Jurkat, Clone E6-1 (cell line): ENCODE measurements at regions not wholly inside any gene's neighbourhood (a gene's known extent, or its start where the extent isn't known, plus 50 kb on each side); places are given as distances from the start of the nearest gene placed in this dataset.

Experiments
- DNase-seq: peaks from one replicate; pipeline ENCODE4 v3.0.0-alpha.2; 2011; ENCODE audit warnings: low read depth, low spot score
- H3K4me3 ChIP-seq: 2 replicates; pipeline ENCODE4 v1.5.1; 2011; ENCODE audit warnings: mild to moderate bottlenecking, low read length, control low read depth, moderate library complexity

DNA sequence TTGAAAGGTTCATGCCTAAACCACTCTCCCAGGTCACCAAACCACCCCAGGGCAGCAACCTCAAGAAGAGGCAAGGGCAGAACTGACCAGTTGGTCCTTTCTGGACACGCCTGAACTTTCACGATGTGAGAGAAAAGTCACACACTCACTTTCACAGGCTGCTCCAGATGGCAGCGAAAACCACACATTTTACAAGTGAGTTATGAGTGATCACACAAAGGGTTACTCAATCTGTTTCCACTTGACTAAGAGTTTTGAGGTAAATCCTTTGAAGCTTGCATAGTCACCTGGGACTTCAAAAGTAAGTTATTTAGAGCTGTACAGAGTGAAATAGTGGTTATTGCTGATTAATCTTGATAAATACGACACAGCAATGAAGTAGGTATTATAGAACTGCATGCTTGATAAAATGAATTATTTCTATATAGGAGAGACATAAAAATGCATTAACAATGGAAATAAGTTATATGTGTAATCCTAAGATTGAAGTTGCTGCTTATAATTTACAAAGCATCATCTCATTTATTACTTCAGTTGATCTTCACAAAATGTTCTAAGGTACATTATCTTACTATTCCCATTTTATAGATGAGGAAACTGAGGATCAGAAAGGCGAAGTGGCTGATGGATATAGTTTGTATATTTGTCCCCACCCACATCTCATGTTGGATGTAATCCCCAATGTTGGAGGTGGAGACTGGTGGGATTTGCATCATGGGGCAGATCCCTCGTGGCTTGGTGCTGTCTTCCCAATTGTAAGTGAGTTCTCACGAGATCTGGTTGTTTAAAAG is 103.0 kb upstream of the KLF3 start:
- peak; percentile 59 for DNase-seq
- H3K4me3 ChIP-seq: no peak overlapping the region

DNA sequence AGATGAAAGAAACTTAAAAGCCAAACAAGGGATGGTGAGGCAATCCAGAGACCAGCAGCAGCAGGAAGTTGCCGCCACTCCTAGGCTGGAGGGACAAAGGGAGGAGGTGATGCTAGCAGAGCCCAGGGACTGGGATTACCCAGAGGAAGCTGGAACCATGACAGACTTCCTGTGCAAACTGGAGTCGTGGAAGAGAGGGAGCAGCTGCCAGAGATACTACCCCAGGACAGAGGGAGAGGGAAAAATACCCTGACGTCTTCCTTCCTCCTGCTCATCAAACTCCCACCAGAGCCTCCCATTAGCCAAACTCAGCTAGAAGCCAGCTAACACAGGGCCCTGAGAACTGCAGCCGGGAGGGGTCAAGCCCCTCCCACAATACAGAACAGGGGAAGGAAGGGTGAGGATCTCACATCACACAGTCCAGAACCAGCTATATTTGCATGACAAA is 101.2 kb upstream of the KLF3 start:
- no peak for DNase-seq
- no peak overlapping the region for H3K4me3 ChIP-seq

DNA sequence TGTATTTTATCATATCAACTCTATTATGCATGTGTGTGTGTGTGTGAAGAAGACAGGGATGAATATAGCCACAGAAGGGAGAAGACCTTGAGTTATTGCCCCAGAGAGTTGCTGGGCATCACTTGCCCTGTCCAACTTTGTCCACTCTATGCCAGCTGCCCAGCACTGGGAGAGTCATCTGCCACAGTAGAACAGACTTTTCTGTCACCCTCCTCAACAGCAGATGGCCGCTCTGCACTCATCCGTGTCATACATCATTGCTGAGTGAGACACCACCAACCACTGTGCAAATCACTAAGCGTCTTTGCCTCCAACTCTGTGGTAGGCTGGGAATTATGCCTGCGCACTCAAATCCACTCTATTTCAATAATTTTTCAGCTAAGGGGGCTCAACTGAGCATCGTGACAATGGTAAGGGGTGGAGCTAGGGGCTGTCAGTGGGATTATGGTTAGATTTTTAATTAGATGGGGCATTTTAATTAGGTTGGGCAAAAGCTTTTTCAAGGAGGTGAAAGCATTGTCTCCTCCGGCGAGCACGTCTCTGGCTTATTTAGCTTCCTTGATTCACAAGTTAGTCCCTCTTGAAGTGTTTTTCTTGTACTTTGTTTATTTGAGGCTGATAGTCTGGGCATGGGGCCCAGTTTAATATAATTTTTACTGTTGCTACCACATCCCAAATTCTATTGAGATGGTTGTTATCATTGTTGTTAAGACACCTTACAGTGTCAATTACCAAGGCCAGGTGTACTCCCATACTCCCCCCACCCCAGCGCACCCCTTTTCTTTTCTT is 100.1 kb upstream of the KLF3 start:
- no peak for DNase-seq
- H3K4me3 ChIP-seq: no peak overlapping the region

DNA sequence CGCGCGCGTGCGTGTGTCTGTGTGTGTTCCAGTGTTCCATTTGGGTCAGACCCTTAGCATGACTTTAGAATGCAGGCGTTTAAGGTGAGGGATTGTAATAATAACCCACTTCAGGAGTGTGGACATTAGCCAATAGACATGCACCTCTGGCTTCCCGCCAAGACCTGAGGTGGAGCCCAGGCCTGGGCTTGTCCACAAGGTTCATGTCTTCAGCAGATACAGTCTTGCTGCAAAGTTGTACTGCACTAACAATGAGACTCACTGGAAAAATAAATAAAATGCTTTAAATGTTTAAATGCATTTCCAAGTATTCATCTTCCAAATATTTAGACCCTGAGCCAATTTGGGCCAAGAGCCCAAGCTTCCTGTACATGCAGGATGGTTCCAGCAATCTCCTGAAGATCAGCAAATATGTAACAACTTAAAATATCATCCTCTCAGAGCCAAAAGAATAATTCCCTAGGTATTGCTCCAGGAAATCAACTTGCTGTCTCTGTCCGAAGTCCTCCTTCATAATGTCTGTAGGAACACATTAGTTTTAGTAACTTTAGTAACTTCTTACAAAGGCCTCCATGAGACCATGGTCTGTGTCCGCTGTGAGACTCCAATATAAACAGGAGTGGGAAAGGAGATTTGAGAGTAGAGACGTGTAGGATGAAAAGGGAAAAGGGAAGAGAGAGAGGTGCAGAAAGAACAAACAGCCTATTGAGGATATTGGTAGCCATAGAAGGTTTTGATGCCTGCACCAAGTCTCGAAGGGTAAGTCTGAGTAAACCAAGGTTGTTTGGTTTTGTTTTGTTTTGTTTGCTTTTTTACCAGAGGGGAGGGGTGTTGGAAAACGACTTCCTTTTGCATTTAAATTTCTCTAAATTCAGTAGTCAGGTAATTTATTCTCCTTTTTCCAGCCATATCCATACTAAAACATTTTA is 98.5 kb upstream of the KLF3 start:
- no peak for DNase-seq
- H3K4me3 ChIP-seq: no peak overlapping the region

DNA sequence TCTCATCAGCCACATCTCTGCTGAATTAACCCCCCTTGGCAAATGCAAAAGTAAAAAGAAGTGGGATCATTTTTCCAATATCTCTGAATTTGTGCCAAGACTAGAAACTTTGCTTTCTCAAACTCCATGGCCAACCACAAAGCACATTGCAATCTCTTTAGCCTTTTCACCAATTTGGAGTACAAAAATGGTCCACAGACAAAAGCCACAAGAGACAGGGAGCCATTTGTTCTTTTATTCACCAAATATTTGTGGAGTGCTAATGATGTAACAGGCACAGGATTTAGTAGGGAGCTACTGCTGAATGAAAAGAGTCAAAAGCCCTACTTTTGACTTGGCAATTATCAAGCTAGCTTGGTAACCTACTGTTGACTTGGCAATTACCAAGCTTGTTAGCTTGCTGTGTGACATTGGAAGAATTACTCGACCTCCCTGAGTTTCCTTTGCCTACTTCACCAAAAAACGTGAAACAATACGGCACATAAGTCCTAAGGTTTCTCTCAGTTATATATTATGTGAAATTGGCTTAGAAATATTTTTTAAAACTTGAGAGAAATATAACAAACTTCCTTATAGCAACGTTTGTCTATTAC is 97.1 kb upstream of the KLF3 start:
- DNase-seq: no peak
- H3K4me3 ChIP-seq: no peak overlapping the region

DNA sequence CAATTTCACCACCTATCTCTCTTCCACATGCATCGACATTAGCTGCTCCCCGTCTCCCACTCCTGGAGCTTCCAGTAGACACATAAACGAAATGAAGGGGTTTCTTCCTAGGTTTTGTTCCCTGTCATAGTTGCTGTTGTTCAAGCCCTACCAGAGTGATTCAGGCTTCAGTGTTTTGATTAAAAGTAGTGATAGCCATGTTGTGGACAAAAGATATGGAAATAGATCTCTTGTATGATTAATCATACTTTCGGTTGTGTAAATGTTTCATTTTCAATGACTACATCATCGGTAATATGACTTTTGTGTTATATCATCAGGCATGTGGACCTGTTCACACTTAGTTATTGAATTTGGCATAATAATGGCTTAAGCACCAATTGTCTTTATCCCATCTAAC is 96.5 kb upstream of the KLF3 start:
- no peak overlapping the region for H3K4me3 ChIP-seq
- no peak for DNase-seq

DNA sequence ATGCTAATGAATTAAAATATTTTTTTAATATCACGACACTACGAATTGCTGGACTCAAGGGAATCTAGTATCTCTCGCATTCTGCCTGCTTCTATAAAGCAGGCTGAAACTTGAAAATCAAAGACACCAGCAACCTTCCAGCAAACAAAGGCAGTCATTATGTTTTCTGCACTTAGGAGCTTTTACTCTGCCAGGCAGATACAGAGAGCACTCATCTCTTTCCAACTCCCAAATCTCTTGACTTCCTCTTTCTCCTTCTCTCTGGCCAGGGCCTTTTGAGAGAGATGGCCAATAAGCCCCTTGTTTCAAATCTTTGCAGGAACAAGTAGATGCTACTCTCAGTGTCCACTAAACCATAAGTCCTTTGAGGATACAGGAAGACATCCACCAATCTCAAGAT is 95.2 kb upstream of the KLF3 start:
- no peak overlapping the region for H3K4me3 ChIP-seq
- DNase-seq: no peak

DNA sequence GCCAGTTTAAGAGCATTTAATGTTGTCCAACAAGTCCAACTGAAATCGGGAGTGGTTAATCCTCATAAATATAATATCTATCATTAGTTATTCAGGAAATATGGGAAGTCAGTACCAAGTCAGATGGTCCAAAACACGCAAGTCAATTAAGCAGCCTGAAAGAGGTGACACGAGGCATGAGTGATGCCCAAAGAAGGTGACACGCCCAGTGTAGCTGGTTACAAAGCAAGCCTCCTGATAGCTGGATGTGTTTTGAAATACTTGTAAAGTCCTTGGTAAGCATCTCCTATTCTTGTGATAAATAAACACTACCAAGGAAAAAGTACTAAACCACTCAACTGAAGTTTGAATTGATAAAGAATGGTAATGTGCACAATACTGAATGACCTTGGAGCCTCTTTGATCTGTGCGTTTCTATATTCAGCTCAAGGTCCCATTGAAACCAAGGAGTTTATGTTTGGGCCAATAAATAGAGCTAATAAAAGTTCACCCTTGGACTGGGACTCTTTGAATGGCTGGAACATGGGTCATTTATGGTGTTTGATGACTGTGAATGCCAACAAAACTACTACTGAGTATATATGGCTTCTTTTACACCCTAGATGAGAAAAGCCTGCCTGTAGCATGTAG is 93.2 kb upstream of the KLF3 start:
- H3K4me3 ChIP-seq: no peak overlapping the region
- no peak for DNase-seq

DNA sequence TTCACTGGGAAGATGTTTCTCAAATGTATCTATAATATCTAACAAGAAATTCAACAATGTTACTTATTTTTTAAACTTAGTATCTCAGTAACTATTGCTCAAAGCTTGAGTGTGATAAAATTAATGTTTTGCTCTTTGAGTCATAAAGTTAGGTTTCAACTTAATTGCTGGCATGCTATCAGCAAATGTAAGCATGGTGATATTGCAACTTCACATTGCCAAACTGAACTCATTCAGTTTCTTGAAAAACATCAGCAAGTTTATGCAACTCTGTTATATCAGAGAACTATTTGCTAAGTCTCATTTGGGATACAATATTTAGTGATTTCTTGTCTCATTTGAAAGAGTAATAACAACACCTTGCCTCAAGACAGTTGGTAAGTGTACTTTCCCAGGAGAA is 91.2 kb upstream of the KLF3 start:
- no peak overlapping the region for H3K4me3 ChIP-seq
- no peak for DNase-seq

DNA sequence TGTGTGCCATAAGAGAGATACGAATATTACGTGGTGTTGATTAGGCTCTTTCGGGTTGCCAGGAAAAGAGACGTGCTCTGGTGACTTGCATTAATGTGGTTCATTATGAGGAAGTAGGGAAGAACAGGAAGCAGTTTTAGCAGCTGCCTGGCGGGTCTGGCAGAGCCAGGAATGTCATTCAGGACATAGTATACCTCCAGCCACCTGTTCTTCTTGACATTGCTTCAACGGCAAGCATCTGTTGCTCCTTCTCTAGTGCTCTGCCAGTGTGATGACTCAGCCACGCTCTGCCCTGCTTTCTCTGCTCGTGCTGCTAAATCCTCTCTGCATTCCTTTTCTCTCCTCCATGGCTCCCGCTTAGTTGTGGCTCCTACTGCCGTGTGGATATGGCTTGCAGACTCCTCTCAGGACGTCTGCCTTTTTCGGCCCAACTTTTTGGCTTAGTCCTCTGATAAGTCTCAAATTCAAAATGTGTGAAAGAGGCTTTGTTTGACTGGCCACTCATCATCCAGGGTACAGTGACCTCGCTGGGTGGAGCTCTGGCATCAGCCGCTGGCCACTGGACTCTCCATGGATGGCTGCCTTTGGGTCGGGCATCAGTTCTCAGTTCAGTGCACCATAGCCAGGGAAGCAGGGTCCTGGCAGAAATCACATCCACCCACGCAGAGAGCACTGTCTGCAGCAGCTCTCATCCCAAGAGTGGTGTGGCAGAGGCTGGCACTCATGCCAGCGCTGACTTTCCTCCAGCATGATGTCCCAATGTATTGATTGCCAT is 89.3 kb upstream of the KLF3 start:
- H3K4me3 ChIP-seq: no peak overlapping the region
- no peak for DNase-seq

DNA sequence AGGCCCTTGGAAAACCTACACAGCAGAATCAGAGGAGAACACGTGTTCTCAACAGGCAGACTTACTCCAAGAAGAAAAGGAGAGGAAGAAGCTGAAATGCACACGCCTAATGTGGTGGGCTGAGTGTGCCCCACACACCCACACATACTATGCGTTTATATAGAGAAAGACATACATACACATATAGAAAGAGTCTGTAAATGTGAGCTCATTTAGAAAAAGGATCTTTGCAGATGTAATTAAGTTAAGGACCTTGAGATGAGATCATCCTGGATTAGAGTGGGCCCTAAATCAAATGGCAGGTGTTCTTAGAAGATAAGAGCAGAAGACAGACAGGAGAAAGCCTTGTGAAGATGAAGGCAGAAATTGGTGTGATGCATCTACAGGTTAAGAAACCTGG is 87.2 kb upstream of the KLF3 start:
- no peak for DNase-seq
- H3K4me3 ChIP-seq: no peak overlapping the region

DNA sequence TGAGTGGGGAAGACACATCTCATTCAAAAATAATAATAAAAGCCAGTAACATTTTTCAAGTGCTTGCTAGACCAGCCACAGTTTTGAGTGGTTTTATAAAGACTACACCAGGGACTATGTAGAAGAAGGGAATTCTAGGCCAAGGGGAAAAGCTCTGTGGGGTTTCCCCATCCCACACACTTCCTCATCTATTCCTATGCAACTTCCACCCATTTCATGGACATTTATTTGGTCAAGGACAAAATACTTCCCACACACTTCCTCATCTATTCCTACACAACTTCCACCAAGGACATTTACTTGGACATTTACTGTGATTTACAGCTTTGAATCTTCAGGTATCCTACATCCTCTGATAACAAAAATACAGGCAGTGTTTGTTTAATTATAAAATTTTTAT is 86.5 kb upstream of the KLF3 start:
- no peak overlapping the region for H3K4me3 ChIP-seq
- DNase-seq: no peak

DNA sequence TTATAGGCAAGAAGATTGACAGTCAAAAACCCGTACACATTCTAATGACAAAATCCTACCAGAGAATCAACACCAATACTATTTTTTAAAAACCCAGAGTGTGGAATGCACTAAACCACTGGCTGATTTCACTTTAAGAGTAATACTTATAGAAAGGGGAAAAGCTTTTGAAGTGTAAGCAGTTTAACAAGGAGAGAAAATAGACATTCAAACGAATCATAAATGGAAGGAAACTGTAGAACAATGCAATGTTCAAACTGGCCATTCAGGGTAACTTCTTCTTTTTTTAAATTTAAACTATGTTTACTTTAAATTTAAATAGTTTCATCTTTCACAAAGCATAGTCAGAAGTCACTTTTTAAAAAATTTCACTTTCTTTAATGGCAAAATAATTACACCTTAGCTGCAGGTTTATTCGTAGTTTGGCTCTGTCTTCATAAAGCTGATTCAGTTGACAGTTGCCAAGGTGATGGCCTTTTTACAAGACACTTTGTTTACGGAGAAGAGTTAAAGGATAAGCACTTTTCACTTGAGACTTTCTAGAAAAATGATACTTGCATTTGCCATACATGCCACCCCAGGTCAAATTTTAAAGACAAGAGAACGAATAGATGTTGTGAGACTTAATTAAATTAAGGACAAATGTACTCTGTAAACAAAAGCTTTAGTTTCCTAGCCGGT is 82.4 kb upstream of the KLF3 start:
- DNase-seq: no peak
- no peak overlapping the region for H3K4me3 ChIP-seq

DNA sequence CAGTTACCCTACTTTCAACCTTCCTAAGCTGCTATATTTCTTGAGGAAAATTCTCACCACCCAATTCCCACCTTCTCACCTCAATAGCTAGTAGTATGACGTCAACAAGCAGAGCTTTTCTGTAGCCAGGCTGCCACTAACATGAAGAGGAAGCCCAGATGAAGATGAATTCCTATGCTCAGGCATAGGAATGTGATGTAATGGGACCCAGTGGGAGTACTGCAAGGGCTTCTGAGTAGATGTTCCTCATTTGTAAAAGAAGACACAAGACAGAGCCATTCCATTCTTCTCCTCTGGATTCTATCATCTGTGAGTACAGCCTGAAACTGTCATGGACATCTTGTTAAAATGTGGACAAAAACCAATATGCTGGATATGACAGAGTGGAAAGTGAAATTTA is 81.6 kb upstream of the KLF3 start:
- H3K4me3 ChIP-seq: no peak overlapping the region
- no peak for DNase-seq

DNA sequence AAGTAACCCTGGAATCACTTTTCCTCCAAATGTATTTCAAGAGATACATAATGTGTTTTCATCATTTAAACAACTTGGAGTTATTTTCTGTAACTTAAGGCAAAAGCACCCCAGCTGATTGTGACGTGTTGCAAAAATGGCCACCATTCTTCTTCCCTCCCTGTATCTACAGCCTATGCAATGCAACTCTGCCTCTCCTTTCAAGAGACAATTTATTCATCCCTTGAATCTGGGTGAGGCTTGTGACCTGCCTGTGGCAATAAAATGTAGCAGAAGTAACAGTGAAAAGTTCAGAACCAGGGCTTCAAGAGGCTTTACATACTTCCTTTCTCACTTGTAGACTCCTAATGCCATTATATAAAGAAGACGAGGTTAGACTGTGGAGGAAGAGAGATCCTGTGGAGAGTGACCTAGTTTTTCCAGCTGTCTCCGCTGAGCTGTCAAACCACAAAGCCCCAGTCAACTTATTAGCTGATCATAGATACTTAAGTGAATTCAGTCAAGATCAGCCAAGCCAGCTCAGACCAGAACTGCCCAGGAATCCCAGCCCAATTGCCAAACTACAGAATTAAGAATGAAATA is 81.0 kb upstream of the KLF3 start:
- DNase-seq: peak; percentile 28
- H3K4me3 ChIP-seq: no peak overlapping the region

DNA sequence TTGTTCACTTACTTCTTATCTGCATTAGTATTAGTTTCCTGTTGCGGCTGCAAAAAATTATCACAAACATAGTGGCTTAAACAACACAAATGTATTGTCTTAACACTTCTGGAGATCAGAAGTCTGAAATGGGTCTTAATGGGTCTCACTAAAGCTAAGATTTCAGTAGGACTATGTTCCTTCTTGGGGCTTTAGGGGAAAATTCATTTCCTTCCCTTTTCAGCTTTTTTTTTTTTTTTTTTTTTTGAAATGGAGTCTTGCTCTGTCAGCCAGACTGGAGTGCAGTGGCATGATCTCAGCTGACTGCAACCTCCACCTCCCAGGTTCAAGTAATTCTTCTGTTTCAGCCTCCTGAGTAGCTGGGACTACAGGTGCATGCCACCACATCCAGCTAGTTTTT is 78.1 kb upstream of the KLF3 start:
- no peak for DNase-seq
- no peak overlapping the region for H3K4me3 ChIP-seq

DNA sequence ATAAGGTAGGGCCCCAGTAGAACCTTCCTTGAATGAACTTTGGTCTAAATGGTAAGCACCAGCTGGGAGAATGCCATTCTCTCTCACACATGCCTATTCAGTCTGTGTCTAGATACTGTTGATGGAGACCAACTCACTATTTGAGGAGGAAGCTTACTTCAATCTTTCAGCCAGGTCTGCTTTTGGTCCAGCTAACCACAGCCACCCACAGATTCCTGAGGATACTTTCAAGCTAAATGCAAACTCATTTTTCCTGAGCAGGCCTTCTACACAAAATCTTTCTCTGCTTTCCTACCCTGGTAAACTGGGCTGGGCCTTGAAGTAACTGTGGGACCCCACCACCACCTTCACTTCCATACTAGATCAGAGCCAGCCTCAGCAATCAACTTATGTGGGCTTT is 76.9 kb upstream of the KLF3 start:
- DNase-seq: no peak
- H3K4me3 ChIP-seq: no peak overlapping the region
